Liver (tissue), 3 donors: ENCODE measurements at regions not wholly inside any gene's neighbourhood (a gene's known extent, or its start where the extent isn't known, plus 50 kb on each side); places are given as distances from the start of the nearest gene placed in this dataset.

Experiments used
- RAD21 ChIP-seq, 2 donors: IDR thresholded peaks; 2 replicates each; pipeline ENCODE4 v1.6.1; 2016; ENCODE audit warnings: antibody characterized with exemption in 2 of 2, mild to moderate bottlenecking in 2 of 2
- TAF1 ChIP-seq: conservative IDR thresholded peaks from 2 replicates; pipeline ENCODE4 v1.6.1; 2016; ENCODE audit warnings: antibody characterized with exemption, mild to moderate bottlenecking
- TF ChIP-seq, protein P1 (sequence below): fragments of 150-350 bp; IDR thresholded peaks from 2 replicates; pipeline ENCODE4 v1.5.1; 2017; ENCODE audit warnings: improper control_type of control experiment, low read depth, low read length; ENCODE audit not compliant: missing input control
- TF ChIP-seq, protein P2 (sequence below): IDR thresholded peaks from 2 replicates; pipeline ENCODE4 v1.6.1; 2016; ENCODE audit warnings: antibody characterized with exemption
- donor health status: healthy.
- donor health status: healthy.

DNA sequence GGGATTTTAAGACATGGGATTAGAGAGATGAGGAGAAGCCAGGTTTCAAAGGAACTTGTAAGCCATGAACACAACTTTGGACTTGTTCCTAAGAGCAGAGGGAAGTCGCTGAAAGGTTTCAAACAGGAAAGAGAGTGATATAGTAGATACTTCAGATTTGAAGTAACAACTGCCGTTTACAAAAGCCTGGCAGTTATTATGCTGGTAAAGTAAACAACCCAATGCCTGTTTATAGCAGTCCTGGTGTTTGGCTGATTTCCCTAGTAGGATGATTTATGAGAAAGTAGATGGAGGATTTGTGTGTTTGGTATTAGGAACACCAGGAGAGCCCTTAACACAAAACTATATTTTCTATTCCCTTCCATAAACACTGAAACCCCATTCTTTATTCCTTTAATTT lies 285.7 kb downstream of the RMST start:
- TF ChIP-seq, protein P1, sequence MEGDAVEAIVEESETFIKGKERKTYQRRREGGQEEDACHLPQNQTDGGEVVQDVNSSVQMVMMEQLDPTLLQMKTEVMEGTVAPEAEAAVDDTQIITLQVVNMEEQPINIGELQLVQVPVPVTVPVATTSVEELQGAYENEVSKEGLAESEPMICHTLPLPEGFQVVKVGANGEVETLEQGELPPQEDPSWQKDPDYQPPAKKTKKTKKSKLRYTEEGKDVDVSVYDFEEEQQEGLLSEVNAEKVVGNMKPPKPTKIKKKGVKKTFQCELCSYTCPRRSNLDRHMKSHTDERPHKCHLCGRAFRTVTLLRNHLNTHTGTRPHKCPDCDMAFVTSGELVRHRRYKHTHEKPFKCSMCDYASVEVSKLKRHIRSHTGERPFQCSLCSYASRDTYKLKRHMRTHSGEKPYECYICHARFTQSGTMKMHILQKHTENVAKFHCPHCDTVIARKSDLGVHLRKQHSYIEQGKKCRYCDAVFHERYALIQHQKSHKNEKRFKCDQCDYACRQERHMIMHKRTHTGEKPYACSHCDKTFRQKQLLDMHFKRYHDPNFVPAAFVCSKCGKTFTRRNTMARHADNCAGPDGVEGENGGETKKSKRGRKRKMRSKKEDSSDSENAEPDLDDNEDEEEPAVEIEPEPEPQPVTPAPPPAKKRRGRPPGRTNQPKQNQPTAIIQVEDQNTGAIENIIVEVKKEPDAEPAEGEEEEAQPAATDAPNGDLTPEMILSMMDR, result no peak
- TF ChIP-seq, protein P2, sequence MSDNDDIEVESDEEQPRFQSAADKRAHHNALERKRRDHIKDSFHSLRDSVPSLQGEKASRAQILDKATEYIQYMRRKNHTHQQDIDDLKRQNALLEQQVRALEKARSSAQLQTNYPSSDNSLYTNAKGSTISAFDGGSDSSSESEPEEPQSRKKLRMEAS, result no peak
- TF ChIP-seq RAD21 (IDR thresholded peaks at IDR 0.05) (no peak), TAF1 (no peak)
